GM12891 (cell line): ENCODE measurements at regions not wholly inside any gene's neighbourhood (a gene's known extent, or its start where the extent isn't known, plus 50 kb on each side); places are given as distances from the start of the nearest gene placed in this dataset.

Experiments used
- POLR2A ChIP-seq: IDR thresholded peaks from 2 replicates; pipeline ENCODE4 v1.6.1; 2011; ENCODE audit warnings: low read depth, low read length, control low read depth
- POLR2AphosphoS5 ChIP-seq: IDR thresholded peaks from 2 replicates; pipeline ENCODE4 v1.6.1; 2011; ENCODE audit warnings: low read depth, low read length, control low read depth
- POU2F2 ChIP-seq: IDR thresholded peaks from 2 replicates; pipeline ENCODE4 v1.6.1; 2011; ENCODE audit warnings: low read depth, mild to moderate bottlenecking, control low read depth, low read length, moderate library complexity
- SPI1 ChIP-seq: IDR thresholded peaks from 2 replicates; pipeline ENCODE4 v1.6.1; 2011; ENCODE audit warnings: low read depth, low read length, control low read depth

GRCh38 chr21:35164380-35164779 lies 115.3 kb upstream of the RUNX1 start:
- TF ChIP-seq SPI1 (no peak), POLR2A (no peak), POLR2AphosphoS5 (no peak), POU2F2 (no peak)
